Cardiac fibroblast (primary cell): ENCODE measurements at regions not wholly inside any gene's neighbourhood (a gene's known extent, or its start where the extent isn't known, plus 50 kb on each side); places are given as distances from the start of the nearest gene placed in this dataset.

Experiments used
- DNase-seq, 2 donors: peaks; one replicate each; pipeline versions ENCODE4 v3.0.0 to v3.0.0-alpha.2; 2010; ENCODE audit warnings: low read depth in 2 of 2
- H3K4me3 ChIP-seq, 2 donors: replicated peaks in 1 of 2; 1 replicate in 1 of 2; 2 replicates in 1 of 2; pipeline ENCODE4 v1.5.1; 2011; ENCODE audit warnings: low read depth in 2 of 2, low read length in 2 of 2, mild to moderate bottlenecking in 2 of 2, moderate library complexity in 1 of 2
- TF ChIP-seq, protein P1 (sequence below): IDR thresholded peaks from one replicate; pipeline ENCODE4 v1.5.1; 2011; ENCODE audit warnings: low read depth, mild to moderate bottlenecking, low read length, inconsistent platforms

DNA sequence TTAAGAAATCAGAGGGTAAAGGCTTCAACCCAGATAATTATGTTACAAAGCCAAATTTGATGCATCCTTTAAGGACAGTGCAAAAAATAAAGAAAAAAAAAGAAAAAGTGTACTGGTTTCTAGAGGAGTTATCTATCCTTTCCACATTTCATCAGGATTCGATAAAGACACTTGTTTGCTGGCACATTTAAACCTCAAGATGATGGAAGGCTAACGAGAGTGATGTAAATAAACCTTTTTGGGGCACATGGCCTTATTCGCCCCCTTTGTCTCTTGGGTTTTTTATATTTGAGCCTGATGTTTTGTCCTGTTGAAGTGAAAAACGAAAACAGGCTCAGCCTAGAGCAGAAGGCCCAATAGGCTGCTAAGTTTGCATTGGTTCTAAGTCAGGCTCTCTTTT, 416.5 kb downstream of the TAF11L14 start:
- no peak for DNase-seq
- TF ChIP-seq, protein P1, sequence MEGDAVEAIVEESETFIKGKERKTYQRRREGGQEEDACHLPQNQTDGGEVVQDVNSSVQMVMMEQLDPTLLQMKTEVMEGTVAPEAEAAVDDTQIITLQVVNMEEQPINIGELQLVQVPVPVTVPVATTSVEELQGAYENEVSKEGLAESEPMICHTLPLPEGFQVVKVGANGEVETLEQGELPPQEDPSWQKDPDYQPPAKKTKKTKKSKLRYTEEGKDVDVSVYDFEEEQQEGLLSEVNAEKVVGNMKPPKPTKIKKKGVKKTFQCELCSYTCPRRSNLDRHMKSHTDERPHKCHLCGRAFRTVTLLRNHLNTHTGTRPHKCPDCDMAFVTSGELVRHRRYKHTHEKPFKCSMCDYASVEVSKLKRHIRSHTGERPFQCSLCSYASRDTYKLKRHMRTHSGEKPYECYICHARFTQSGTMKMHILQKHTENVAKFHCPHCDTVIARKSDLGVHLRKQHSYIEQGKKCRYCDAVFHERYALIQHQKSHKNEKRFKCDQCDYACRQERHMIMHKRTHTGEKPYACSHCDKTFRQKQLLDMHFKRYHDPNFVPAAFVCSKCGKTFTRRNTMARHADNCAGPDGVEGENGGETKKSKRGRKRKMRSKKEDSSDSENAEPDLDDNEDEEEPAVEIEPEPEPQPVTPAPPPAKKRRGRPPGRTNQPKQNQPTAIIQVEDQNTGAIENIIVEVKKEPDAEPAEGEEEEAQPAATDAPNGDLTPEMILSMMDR: no peak
- H3K4me3 ChIP-seq: no peak overlapping the region

DNA sequence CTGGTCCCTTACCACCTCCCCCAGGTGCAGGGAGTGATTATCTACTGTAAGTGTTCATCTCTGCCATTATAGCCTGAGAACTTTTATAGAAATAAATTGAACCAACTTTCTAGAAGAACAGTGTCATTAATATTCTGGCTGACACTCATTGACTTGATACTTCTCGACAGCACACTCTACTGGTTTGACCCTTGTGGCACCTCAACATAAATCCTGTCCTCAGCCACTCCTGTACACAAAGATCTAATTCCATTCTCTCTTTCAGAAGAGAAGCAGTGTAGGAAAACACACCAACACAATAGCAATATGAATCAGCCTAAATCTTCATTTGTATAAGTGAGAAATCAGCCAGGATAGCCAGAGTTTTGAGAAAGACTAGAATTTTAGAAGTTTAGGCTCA, 417.7 kb downstream of the TAF11L14 start:
- no peak overlapping the region for H3K4me3 ChIP-seq
- TF ChIP-seq, protein P1: no peak
- no peak for DNase-seq

DNA sequence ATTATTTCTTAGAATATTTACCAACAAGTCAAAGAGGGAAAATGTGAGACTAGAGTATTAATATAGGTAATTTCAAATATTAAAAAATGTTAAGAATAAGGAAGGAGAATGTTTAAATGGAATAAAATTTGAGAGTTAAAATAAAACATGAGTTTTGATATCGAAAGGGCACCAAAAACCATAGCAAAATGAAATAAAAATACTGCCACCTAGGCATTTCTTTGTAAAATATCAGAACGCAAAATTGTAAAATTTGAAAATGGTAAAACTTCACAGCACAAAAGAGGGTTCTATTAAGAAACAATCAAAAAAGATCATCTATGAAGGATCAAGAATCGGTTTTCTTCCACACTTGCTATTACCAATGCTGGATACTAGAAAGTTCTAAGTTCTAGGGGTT, 418.3 kb downstream of the TAF11L14 start:
- no peak for DNase-seq
- TF ChIP-seq, protein P1: no peak
- H3K4me3 ChIP-seq: no peak overlapping the region

DNA sequence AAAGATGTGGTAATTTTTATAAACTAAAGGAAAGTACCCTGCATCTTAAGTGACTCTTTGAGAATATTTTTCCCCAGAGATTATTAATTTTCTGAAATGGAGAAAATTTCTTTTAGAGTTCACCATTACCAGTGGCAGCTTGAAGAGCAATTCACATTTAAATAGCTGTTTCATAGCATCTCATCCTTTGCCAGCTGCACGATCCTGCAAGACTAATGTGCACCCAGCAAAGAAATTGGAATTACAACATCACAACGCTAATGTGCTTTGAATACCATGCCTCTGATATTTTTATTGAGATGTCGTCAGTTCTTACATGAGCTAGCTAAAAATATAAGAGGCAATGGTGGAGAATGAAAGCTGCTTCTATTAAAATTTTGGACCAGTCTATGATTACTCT, 423.5 kb downstream of the TAF11L14 start:
- H3K4me3 ChIP-seq: no peak overlapping the region
- TF ChIP-seq, protein P1: no peak
- DNase-seq: no peak

DNA sequence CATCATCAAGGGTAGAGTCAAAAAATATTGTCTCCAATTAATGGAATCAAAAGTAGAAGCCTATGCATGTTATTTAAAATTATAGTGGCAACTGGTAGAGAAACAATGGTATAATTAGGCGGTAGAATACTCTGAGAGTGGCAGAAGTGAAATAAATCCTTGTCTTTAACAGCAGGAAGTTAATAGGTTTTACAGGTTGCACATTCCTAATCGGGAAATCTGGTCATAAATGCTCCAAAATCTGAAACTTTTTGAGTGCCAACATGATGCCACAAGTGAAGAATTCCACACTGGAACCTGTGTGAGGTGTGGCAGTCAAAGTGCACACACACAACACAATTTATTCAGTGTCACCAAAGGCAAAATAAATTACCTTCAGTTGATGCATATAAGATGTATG, 433.4 kb downstream of the TAF11L14 start:
- no peak for DNase-seq
- no peak overlapping the region for H3K4me3 ChIP-seq
- TF ChIP-seq, protein P1: no peak

DNA sequence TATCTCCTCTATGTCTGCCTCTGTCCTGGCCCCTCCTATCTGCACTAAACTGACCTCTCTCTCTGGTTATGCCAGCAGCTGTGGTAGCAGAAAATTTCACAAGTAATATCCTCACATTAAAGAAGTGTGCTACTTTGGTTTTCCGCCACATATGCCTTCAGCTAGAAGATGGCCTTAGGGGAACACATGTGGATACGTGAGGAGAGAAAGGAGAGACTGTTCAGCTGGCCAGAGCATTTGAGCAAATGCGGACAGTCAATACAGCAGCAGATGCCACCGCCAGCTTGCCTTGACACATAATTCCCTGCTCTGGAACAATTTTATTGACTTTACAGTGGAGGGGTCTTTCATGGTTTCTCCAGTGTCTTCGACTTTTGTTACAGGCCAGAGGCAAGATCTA, 434.6 kb downstream of the TAF11L14 start:
- no peak overlapping the region for H3K4me3 ChIP-seq
- no peak for DNase-seq
- TF ChIP-seq, protein P1: no peak

DNA sequence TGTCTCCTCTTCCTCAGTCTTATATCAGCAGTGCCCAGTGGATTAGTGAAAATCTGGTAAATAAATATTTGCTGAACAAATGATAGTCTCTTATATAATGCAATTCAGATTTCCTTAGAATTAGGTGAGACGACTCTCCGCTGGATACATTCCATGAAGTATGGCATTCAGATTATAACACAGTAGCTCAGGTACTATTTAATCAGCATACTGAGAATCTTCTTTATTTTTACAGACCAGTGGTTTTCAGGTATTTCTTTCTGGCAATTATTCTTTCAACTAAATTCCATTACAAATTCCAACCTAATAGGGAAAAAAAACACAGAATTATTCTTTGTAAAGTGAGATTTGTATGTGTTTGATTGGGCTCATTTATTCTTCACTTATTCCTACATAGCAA, 435.5 kb downstream of the TAF11L14 start:
- TF ChIP-seq, protein P1: no peak
- DNase-seq: no peak
- no peak overlapping the region for H3K4me3 ChIP-seq
